ENCODE measurements at regions not wholly inside any gene's neighbourhood (a gene's known extent, or its start where the extent isn't known, plus 50 kb on each side); places are given as distances from the start of the nearest gene placed in this dataset.
"Not testable (repeated sequence)": the region's sequence is repeated elsewhere in the genome, so short reads cannot be mapped to it uniquely, and the experiment has no call there.

DNA sequence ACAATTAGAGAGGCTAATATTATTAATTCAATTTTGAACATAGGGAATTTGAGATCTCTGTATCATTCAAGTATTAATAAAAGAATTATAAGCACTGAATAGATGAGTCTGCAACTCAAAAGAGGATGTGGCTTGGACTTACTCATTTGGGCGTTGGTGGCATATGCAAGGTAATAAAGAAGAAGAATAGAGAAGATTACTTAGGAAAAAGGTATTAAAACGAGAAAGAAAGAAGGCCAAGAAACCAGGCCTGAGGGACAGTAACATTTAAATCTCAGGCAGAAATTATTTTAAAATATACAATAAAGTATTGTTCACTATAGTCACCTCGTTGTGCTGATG lies 383.0 kb upstream of the INTU start:
- H3K36me3 Mint-ChIP-seq (ENCODE audit: low read depth): no peaks in the 10 kb centered on the region
- H3K9me3 Mint-ChIP-seq: peaks cover 15% of the 10 kb centered on the region
- intact Hi-C loops (cut with micrococcal nuclease): no loop called here
- H3K4me3 Mint-ChIP-seq: no peak overlapping the region
- H3K27ac Mint-ChIP-seq: no peak overlapping the region
- H3K4me1 Mint-ChIP-seq (ENCODE audit: low read depth): no peaks in the 10 kb centered on the region
- H3K27me3 Mint-ChIP-seq: no peaks in the 10 kb centered on the region

DNA sequence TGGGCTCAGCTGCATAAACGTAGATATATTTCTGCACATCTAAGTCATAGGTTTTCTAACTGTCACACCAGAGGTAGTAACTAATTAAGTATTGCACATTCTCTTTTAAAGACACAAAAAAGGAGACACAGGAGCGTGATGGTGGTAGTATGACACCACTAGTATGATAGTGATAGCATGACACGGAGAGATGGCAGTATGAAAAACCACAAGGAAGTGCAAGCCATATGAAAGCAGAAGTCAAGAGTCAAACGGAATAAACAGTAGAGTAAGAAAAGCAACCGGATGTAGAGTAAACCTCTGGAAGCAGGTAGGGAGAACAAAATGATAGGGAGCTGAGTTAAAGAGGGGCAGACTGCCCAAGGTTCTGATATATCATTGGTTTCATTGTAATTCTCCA lies 382.2 kb upstream of the INTU start:
- no peak overlapping the region for H3K27ac Mint-ChIP-seq
- no peaks in the 10 kb centered on the region for H3K27me3 Mint-ChIP-seq
- H3K36me3 Mint-ChIP-seq (ENCODE audit: low read depth): no peaks in the 10 kb centered on the region
- H3K4me3 Mint-ChIP-seq: no peak overlapping the region
- H3K4me1 Mint-ChIP-seq (ENCODE audit: low read depth): no peaks in the 10 kb centered on the region
- H3K9me3 Mint-ChIP-seq: peaks cover 15% of the 10 kb centered on the region
- intact Hi-C loops (cut with micrococcal nuclease): no loop called here

DNA sequence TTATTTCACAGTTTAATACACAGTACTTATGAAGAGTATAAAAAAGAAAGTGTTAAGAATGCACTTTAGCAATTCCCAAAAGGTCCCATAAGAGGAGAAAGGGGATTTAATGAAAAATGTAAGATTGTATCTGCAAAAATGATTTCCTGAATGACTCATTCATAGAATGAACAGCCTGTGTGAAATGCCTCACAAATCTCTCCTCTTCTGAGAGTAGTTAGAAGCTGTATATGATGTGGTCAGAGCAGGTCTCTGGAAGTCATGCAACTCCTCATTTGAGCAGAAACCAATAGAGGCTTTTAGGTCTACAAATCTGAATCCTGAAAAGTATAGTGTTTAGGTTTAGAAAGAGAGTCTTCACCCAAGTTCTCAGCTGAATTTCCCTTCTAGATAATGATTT lies 381.3 kb upstream of the INTU start:
- H3K27ac Mint-ChIP-seq: no peak overlapping the region
- intact Hi-C loops (cut with micrococcal nuclease): no loop called here

DNA sequence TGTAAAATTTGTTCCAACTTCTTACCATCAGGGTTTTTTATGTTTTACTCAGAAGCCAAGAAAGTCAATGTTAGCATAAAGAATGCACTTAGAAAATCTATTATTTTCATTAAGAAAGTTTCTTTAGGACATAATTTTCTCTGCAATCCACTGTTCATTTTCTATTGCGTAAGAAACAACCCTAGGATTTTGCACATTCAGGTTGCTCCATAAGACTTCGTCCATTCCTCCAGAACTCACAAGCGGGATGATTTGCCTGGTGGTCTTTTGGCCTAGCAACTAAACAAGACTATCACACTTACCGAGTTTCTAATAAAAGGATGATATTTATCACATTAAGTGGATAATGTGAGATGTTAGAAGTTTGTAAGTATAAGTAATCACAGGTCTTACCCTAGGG lies 376.3 kb upstream of the INTU start:
- no peaks in the 10 kb centered on the region for H3K27me3 Mint-ChIP-seq

More for the DNA sequence above, 381.3 kb upstream of the INTU start:
- Mint-ChIP-seq H3K4me1 (ENCODE audit: low read depth) (no peaks in the 10 kb centered on the region), H3K27me3 (no peaks in the 10 kb centered on the region), H3K9me3 (peaks cover 15% of the 10 kb centered on the region), H3K4me3 (no peak overlapping the region), H3K36me3 (ENCODE audit: low read depth) (no peaks in the 10 kb centered on the region)

DNA sequence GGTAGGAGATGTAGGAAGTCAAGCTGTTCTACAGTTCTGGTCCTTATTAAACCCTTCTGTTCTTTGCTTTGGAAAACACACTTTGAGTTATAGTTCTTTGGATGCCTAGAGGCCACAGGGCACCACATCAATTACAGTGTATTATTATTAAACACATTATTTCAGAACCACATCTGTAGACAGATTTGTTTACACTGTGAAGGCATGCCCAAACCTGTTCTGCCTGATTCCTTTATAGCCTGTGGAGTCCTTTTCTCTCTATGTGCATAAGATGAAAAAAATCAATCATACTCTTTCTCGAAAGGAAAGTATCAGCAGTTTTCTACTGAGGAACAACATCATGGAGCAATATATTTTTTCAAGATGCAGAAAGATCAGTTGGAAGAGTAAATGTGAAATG lies 371.3 kb upstream of the INTU start:
- Mint-ChIP-seq H3K36me3 (ENCODE audit: low read depth) (no peaks in the 10 kb centered on the region), H3K4me3 (no peak overlapping the region), H3K9me3 (peaks cover 40% of the 10 kb centered on the region), H3K27ac (no peak overlapping the region), H3K4me1 (ENCODE audit: low read depth) (no peaks in the 10 kb centered on the region), H3K27me3 (no peaks in the 10 kb centered on the region)
- intact Hi-C loops (cut with micrococcal nuclease): no loop called here

More for the DNA sequence above, 376.3 kb upstream of the INTU start:
- no peaks in the 10 kb centered on the region for H3K36me3 Mint-ChIP-seq (ENCODE audit: low read depth)
- H3K9me3 Mint-ChIP-seq: peaks cover 23% of the 10 kb centered on the region
- no peaks in the 10 kb centered on the region for H3K4me1 Mint-ChIP-seq (ENCODE audit: low read depth)
- H3K4me3 Mint-ChIP-seq: no peak overlapping the region
- intact Hi-C loops (cut with micrococcal nuclease): no loop called here
- H3K27ac Mint-ChIP-seq: no peak overlapping the region

DNA sequence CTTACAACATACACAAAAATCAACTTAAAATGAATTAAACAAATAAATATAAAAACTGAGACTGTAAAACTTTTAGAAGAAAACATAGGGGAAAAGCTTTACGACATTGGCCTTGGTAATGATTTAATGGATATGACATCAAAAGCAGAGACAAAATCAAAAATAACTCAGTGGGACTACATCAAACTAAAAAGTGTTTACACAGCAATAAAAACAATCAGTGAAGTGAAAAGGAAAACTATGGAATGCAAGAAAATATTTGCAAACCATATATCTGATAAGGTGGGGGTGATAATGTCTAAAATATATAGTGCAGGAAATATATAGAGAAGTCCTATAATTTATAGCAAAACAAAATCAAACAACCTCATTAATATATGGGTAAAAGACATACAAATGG lies 364.4 kb upstream of the INTU start:
- H3K36me3 Mint-ChIP-seq (ENCODE audit: low read depth): no peaks in the 10 kb centered on the region
- no peak overlapping the region for H3K4me3 Mint-ChIP-seq
- no peaks in the 10 kb centered on the region for H3K4me1 Mint-ChIP-seq (ENCODE audit: low read depth)
- H3K9me3 Mint-ChIP-seq: peaks cover 42% of the 10 kb centered on the region
- no peaks in the 10 kb centered on the region for H3K27me3 Mint-ChIP-seq
- no peak overlapping the region for H3K27ac Mint-ChIP-seq
- intact Hi-C loops (cut with micrococcal nuclease): no loop called here

DNA sequence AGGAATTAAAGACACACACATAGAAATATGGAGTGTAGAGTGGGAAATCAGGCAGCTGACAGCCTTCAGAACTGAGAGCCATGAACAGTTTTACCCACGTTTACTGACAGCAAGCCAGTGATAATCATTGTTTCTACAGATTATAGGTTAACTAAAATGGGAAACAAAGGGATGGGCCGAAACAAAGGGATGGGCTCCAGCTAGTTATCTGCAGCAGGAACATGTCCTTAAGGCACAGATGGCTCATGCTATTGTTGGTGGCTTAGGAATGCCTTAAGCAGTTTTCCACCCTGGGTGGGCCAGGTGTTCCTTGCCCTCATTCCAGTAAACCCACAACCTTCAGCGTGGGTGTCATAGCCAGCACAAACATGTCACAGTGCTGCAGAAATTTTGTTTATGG lies 355.7 kb upstream of the INTU start:
- H3K4me3 Mint-ChIP-seq; H3K27ac Mint-ChIP-seq; H3K27me3 Mint-ChIP-seq; H3K36me3 Mint-ChIP-seq (ENCODE audit: low read depth); intact Hi-C loops (cut with micrococcal nuclease); H3K4me1 Mint-ChIP-seq (ENCODE audit: low read depth): not testable (repeated sequence)
- H3K9me3 Mint-ChIP-seq: peaks cover 30% of the 10 kb centered on the region

DNA sequence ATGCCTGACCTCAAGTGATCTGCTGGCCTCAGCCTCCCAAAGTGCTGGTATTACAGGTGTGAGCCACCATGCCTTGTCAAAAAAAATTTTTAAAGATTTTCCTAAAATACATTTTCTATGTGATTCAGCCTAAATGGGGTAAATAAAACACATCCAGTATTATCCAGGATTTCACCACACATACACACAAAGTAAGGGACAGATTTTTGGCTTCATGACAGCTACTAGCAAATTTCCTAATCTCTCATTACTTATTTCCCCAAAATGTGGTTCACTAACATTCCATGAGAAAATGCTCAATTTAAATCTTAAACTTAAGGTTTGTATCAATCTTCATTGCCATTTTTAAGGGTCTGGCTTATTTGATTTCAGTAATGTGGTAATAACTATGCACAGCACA lies 348.5 kb upstream of the INTU start:
- Mint-ChIP-seq H3K9me3 (peaks cover 18% of the 10 kb centered on the region), H3K36me3 (ENCODE audit: low read depth) (no peaks in the 10 kb centered on the region), H3K27ac (no peak overlapping the region), H3K4me3 (no peak overlapping the region), H3K27me3 (no peaks in the 10 kb centered on the region), H3K4me1 (ENCODE audit: low read depth) (no peaks in the 10 kb centered on the region)
- intact Hi-C loops (cut with micrococcal nuclease): no loop called here

DNA sequence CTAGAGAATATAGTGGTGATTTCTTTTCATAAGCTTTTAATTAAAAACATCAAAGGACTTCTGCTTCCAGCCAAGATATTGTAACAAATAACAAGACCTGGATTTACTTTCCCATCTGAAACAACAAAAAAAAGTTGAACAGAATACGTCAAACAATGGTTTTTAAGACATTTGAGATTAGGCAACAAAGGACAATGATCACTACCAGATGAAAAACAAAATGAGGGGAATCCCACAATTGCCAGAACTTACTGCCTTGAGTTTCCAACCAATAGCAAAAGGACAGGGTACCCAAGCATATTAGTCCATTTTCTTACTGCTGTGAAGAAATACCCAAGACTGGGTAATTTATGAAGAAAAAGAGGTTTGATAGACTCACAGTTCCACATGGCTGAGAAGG lies 341.4 kb upstream of the INTU start:
- Mint-ChIP-seq H3K4me3 (no peak overlapping the region), H3K27ac (no peak overlapping the region), H3K4me1 (ENCODE audit: low read depth) (no peaks in the 10 kb centered on the region), H3K36me3 (ENCODE audit: low read depth) (no peaks in the 10 kb centered on the region), H3K9me3 (peaks cover 46% of the 10 kb centered on the region), H3K27me3 (no peaks in the 10 kb centered on the region)
- intact Hi-C loops (cut with micrococcal nuclease): no loop called here

DNA sequence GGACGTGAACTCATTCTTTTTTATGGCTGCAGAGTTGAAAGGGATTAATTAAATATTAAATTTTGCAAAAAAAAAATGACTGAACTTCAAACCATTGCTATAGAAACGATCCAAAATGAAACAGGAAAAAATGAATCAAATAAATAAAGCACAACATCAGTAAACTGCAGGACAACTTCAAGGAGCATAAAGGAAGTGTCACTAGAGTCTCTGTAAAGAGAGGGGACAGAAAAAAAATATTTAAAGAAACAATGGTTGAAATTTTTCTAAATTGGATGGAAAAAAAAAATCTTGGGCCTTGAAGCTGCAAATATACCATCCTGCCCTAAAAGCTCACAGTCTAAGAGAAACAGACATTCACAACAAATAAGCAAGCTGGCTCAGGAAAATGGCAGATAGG lies 339.3 kb upstream of the INTU start:
- H3K27me3 Mint-ChIP-seq: no peaks in the 10 kb centered on the region
- intact Hi-C loops (cut with micrococcal nuclease): no loop called here
- no peaks in the 10 kb centered on the region for H3K4me1 Mint-ChIP-seq (ENCODE audit: low read depth)
- H3K4me3 Mint-ChIP-seq: no peak overlapping the region
- H3K36me3 Mint-ChIP-seq (ENCODE audit: low read depth): no peaks in the 10 kb centered on the region
- H3K9me3 Mint-ChIP-seq: peaks cover 58% of the 10 kb centered on the region
- H3K27ac Mint-ChIP-seq: no peak overlapping the region

DNA sequence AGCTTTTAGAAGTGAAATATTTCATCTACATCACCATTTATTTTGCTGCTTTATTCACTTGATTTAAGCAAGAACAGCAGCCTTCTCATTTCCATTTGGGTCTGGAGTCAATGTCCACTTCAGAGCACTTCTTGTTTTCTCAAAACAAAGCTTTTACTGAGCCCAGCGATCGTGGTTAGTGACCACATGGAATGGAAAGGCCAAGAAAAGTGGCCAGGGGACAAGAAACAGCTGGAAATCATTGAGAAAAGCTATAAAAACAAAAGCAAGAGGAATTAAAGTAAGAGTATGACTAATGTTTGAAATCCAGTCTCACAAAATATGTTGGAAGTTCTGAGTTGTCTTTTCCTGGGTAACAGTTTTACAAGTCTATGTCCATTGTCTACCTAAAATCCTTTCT lies 328.4 kb upstream of the INTU start:
- Mint-ChIP-seq H3K4me3 (no peak overlapping the region), H3K27me3 (no peaks in the 10 kb centered on the region), H3K4me1 (ENCODE audit: low read depth) (no peaks in the 10 kb centered on the region), H3K9me3 (peaks cover 31% of the 10 kb centered on the region), H3K36me3 (ENCODE audit: low read depth) (no peaks in the 10 kb centered on the region), H3K27ac (no peak overlapping the region)
- intact Hi-C loops (cut with micrococcal nuclease): no loop called here

DNA sequence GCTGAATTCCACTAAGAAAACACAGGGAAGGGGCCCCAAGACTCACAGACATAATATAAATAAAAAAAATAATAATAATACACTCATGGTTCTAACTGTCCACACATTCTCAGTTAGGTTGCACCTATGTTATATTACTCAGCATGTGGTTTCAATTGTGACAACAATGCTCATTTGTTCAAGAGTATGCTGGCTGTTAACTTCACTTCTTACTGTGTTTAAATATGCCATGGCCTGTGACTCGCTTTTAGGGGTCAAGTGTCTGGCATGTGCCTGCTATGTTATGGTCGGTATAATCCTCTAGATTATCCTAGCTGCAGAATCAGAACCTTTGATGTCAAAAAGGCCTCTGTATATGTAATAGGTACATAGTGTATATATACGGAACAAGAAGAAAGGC lies 324.8 kb upstream of the INTU start:
- Mint-ChIP-seq H3K9me3 (peaks cover 24% of the 10 kb centered on the region), H3K27ac (no peak overlapping the region), H3K4me1 (ENCODE audit: low read depth) (no peaks in the 10 kb centered on the region), H3K27me3 (no peaks in the 10 kb centered on the region), H3K4me3 (no peak overlapping the region), H3K36me3 (ENCODE audit: low read depth) (no peaks in the 10 kb centered on the region)
- intact Hi-C loops (cut with micrococcal nuclease): no loop called here

DNA sequence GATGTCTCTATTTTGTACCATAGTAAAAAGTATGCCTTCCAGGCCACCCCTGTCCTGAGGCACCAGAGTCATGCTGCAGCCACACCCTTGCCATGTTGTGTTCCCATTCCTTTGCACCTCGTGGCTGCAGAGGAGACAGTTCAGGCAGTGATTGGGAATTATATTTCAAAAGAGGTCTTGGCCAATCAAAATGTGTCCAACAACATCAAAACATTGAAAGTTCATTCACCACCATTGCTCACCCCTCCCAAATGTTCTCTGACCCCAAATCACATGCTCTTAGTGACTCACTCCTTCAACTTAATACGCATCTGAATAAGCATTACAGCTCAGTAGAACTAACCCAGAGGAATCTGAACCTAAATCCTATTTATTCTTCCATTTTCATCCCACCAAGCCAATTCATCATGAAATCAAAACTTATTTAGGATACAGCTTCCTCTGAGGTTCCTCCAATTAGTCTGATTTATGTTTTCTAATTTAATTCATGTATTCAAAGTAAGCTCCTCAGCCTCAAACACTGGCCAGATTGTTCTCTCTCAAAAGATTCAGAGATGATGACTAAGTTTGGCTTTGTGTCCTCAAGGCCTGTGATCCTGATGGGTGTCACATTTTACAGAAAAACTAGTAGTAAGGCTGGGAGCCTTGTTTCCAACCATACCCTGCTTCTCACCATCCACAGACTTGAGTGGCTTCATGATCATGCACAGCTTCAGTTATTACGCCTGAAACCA lies 323.2 kb upstream of the INTU start:
- Mint-ChIP-seq H3K4me1 (ENCODE audit: low read depth) (no peaks in the 10 kb centered on the region), H3K36me3 (ENCODE audit: low read depth) (no peaks in the 10 kb centered on the region), H3K9me3 (peaks cover 40% of the 10 kb centered on the region), H3K27ac (no peak overlapping the region), H3K27me3 (no peaks in the 10 kb centered on the region), H3K4me3 (no peak overlapping the region)
- intact Hi-C loops (cut with micrococcal nuclease): no loop called here

DNA sequence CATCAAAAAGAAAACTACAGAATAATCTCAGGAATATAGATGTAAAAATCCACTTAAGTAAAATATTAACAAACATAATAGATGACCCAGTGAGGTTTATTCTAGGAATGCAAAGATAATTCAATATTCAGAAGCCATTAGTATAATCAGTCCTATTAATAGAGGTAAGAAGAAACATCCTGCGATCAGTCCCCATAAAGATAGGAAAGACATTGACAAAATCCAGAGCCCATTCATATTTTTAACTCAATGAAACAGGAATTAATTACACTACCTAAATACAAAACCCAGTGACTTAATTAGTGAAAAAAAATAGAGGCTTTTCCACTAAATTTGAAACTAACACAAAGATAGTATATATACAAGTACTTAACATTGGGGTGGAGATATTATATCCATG lies 321.4 kb upstream of the INTU start:
- H3K36me3 Mint-ChIP-seq (ENCODE audit: low read depth): no peaks in the 10 kb centered on the region
- intact Hi-C loops (cut with micrococcal nuclease): no loop called here

DNA sequence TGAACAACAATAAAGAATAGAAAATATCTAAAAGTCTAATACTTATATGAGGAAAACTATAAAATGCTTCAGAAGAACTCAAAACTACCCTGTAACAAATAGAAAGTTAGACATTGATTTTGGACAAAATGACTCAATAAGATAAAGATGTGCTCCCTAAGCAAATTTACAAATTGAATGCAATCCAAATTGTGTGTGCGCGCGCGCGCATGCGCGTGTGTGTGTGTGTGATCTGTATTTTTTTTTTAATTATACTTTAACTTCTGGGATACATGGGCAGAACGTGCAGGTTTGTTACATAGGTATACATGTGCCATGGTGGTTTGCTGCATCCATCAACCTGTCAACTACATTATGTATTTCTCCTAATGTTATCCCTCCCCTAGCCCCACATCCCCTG lies 320.8 kb upstream of the INTU start:
- no peak overlapping the region for H3K4me3 Mint-ChIP-seq
- intact Hi-C loops (cut with micrococcal nuclease): no loop called here
- H3K36me3 Mint-ChIP-seq (ENCODE audit: low read depth): no peaks in the 10 kb centered on the region
- peaks cover 55% of the 10 kb centered on the region for H3K9me3 Mint-ChIP-seq
- H3K27me3 Mint-ChIP-seq: no peaks in the 10 kb centered on the region
- no peaks in the 10 kb centered on the region for H3K4me1 Mint-ChIP-seq (ENCODE audit: low read depth)
- H3K27ac Mint-ChIP-seq: no peak overlapping the region

More for the DNA sequence above, 321.4 kb upstream of the INTU start:
- H3K9me3 Mint-ChIP-seq: peaks cover 50% of the 10 kb centered on the region
- H3K27ac Mint-ChIP-seq: no peak overlapping the region
- H3K27me3 Mint-ChIP-seq: no peaks in the 10 kb centered on the region
- H3K4me3 Mint-ChIP-seq: no peak overlapping the region
- H3K4me1 Mint-ChIP-seq (ENCODE audit: low read depth): no peaks in the 10 kb centered on the region

All from dendritic cell treated with granulocyte-macrophage colony-stimulating factor and Interleukin-4, amounts not matched to agents 40 ng/mL and 50 ng/mL, for 4 days (primary cell).